GM23338 (cell line): ENCODE measurements at regions not wholly inside any gene's neighbourhood (a gene's known extent, or its start where the extent isn't known, plus 50 kb on each side); places are given as distances from the start of the nearest gene placed in this dataset.

ENCODE experiments used
- ATAC-seq: fragments of 200-7000 bp; cut with Tn5 transposase; 3 replicates; pipeline ENCODE4 v1.9.1; 2020
- DNase-seq: peaks from one replicate; pipeline ENCODE4 v3.0.0-alpha.2; 2015; ENCODE audit warnings: low spot score
- H2AFZ ChIP-seq: fragments of 200-600 bp; sonication (generic); 2 replicates; pipeline ENCODE4 v1.8.0; 2016; ENCODE audit warnings: antibody characterized with exemption, mild to moderate bottlenecking, moderate library complexity
- H3F3A ChIP-seq: fragments of 200-600 bp; sonication (generic); replicated peaks from 2 replicates; pipeline ENCODE4 v1.8.0; 2017; ENCODE audit warnings: antibody characterized with exemption, mixed run types, low read depth
- H3K27ac ChIP-seq: fragments of 200-600 bp; sonication (generic); 2 replicates; pipeline ENCODE4 v1.6.1; 2016; ENCODE audit warnings: low read depth
- H3K27me3 ChIP-seq: fragments of 200-600 bp; sonication (generic); 2 replicates; pipeline ENCODE4 v1.8.0; 2016; ENCODE audit warnings: mild to moderate bottlenecking, mixed run types, moderate library complexity; ENCODE audit not compliant: insufficient read depth
- H3K36me3 ChIP-seq: fragments of 200-600 bp; sonication (generic); 2 replicates; pipeline ENCODE4 v1.8.0; 2016; ENCODE audit warnings: mild to moderate bottlenecking; ENCODE audit not compliant: insufficient read depth
- H3K4me1 ChIP-seq: fragments of 200-600 bp; sonication (generic); 2 replicates; pipeline ENCODE4 v1.8.0; 2016; ENCODE audit warnings: mild to moderate bottlenecking, moderate library complexity; ENCODE audit not compliant: insufficient read depth
- H3K4me2 ChIP-seq: fragments of 200-600 bp; sonication (generic); 2 replicates; pipeline ENCODE4 v1.7.1; 2017; ENCODE audit warnings: mixed run types
- H3K4me3 ChIP-seq: fragments of 200-600 bp; sonication (generic); 2 replicates; pipeline ENCODE4 v1.6.1; 2016; ENCODE audit warnings: mixed run types
- H3K79me2 ChIP-seq: fragments of 200-600 bp; sonication (generic); replicated peaks from 2 replicates; pipeline ENCODE4 v1.8.0; 2017; ENCODE audit warnings: mild to moderate bottlenecking; ENCODE audit not compliant: insufficient read depth
- H3K9me2 ChIP-seq: fragments of 200-600 bp; sonication (generic); 2 replicates; pipeline ENCODE4 v1.8.0; 2017; ENCODE audit not compliant: insufficient read depth
- H4K20me1 ChIP-seq: fragments of 200-600 bp; sonication (generic); replicated peaks from 2 replicates; pipeline ENCODE4 v1.8.0; 2017; ENCODE audit warnings: mild to moderate bottlenecking; ENCODE audit not compliant: insufficient read depth
- H3K27ac Mint-ChIP-seq: 2 replicates; pipeline ENCODE4 v1.8.0; 2020; ENCODE audit warnings: inconsistent platforms, mild to moderate bottlenecking, moderate library complexity, mixed read lengths
- H3K27me3 Mint-ChIP-seq: 3 replicates; pipeline ENCODE4 v1.8.0; 2022; ENCODE audit warnings: low read depth, mild to moderate bottlenecking, moderate library complexity, mixed read lengths, inconsistent platforms; ENCODE audit not compliant: insufficient read depth, poor library complexity
- H3K36me3 Mint-ChIP-seq: 3 replicates; pipeline ENCODE4 v1.8.0; 2021; ENCODE audit warnings: low read depth, mild to moderate bottlenecking, inconsistent platforms, moderate library complexity, mixed read lengths
- H3K4me1 Mint-ChIP-seq: 3 replicates; pipeline ENCODE4 v1.8.0; 2020; ENCODE audit warnings: mild to moderate bottlenecking, inconsistent platforms, mixed read lengths
- H3K4me3 Mint-ChIP-seq: 3 replicates; pipeline ENCODE4 v1.8.0; 2021; ENCODE audit warnings: moderate library complexity, mild to moderate bottlenecking, inconsistent platforms, mixed read lengths
- H3K9me3 Mint-ChIP-seq: 3 replicates; pipeline ENCODE4 v1.8.0; 2020; ENCODE audit warnings: moderate library complexity, mild to moderate bottlenecking, inconsistent platforms, mixed read lengths
- EZH2 ChIP-seq: fragments of 200-600 bp; sonication (generic); IDR thresholded peaks from one replicate; pipeline ENCODE4 v1.8.0; 2017; ENCODE audit warnings: antibody characterized with exemption, mild to moderate bottlenecking, low read depth; ENCODE audit not compliant: unreplicated experiment
- EZH2phosphoT487 ChIP-seq: fragments of 200-600 bp; sonication (generic); IDR thresholded peaks from one replicate; pipeline ENCODE4 v1.8.1; 2018; ENCODE audit warnings: antibody characterized with exemption; ENCODE audit not compliant: unreplicated experiment
- JUNB ChIP-seq: IDR thresholded peaks from one replicate; pipeline ENCODE4 v1.6.1; 2016; ENCODE audit warnings: antibody characterized with exemption; ENCODE audit not compliant: unreplicated experiment
- NANOG ChIP-seq: IDR thresholded peaks from 2 replicates; pipeline ENCODE4 v1.6.1; 2016; ENCODE audit warnings: antibody characterized with exemption, borderline replicate concordance
- POLR2AphosphoS5 ChIP-seq: IDR thresholded peaks from 2 replicates; pipeline ENCODE4 v1.6.1; 2016; ENCODE audit warnings: antibody characterized with exemption, low read depth
- REST ChIP-seq: IDR thresholded peaks from one replicate; pipeline ENCODE4 v1.6.1; 2018; ENCODE audit warnings: antibody characterized with exemption; ENCODE audit not compliant: unreplicated experiment
- STAT1 ChIP-seq: IDR thresholded peaks from one replicate; pipeline ENCODE4 v1.6.1; 2016; ENCODE audit warnings: antibody characterized with exemption; ENCODE audit not compliant: unreplicated experiment
- ZNF114 ChIP-seq: fragments of 250-450 bp; sonication (Bioruptor Pico); IDR thresholded peaks from 2 replicates; pipeline ENCODE4 v1.5.0; 2020; ENCODE audit warnings: mild to moderate bottlenecking, moderate library complexity
- ZNF331 ChIP-seq: fragments of 250-450 bp; sonication (Bioruptor Pico); IDR thresholded peaks from 2 replicates; pipeline ENCODE4 v1.5.0; 2020; ENCODE audit warnings: low read depth, mild to moderate bottlenecking, moderate library complexity
- TF ChIP-seq, protein P1 (sequence below), 2 experiments: fragments of 200-600 bp in 1 of 2; sonication (generic) in 1 of 2; conservative IDR thresholded peaks; 2 replicates each; pipeline versions ENCODE4 v1.5.1 to v1.6.1; 2016 to 2017; ENCODE audit warnings: antibody characterized with exemption in 2 of 2, low read depth in 2 of 2, mild to moderate bottlenecking in 2 of 2, moderate library complexity in 1 of 2

DNA sequence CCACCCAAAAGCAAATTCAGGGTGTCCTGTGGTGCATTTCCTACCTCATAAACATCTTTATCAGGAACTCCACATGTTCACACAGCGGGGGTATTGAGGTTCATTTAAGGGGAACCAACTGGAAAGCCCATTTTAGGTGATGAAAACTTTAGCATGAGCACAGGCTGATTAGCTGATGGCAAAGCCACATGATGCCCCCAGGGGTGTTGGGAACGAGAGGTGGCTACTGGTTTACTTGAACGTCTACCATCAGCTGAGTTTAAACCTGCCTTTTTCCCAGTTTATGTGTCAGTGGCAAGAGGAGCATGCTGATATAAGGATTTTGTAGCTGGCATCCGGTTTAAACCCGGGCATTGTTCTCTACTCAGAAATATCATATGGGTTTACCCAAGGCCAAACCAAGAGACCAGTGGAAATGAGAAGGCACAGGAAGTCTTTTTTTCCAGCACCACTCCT is 54.5 kb upstream of the UPP2 start:
- Histone ChIP-seq H3F3A (no peaks in the 10 kb centered on the region), H3K27ac (no peak overlapping the region), H2AFZ (peak overlapping the region; percentile 34; the same call in 1 of the 2 replicates), H3K9me2 (no peaks in the 10 kb centered on the region), H3K36me3 (no peaks in the 10 kb centered on the region), H3K27me3 (no peaks in the 10 kb centered on the region), H4K20me1 (no peaks in the 10 kb centered on the region), H3K4me3 (no peak overlapping the region), H3K79me2 (no peaks in the 10 kb centered on the region), H3K4me2 (no peak overlapping the region), H3K4me1 (no peaks in the 10 kb centered on the region; the same call in 1 of the 2 replicates)
- no peak overlapping the region for H3K27ac Mint-ChIP-seq
- no peak overlapping the region for H3K4me3 Mint-ChIP-seq
- TF ChIP-seq ZNF114 (CRISPR knock-in tag) (no peak), ZNF331 (CRISPR knock-in tag) (no peak), JUNB (no peak), POLR2AphosphoS5 (no peak), REST (no peak), STAT1 (no peak), EZH2phosphoT487 (no peak)
- TF ChIP-seq, protein P1, sequence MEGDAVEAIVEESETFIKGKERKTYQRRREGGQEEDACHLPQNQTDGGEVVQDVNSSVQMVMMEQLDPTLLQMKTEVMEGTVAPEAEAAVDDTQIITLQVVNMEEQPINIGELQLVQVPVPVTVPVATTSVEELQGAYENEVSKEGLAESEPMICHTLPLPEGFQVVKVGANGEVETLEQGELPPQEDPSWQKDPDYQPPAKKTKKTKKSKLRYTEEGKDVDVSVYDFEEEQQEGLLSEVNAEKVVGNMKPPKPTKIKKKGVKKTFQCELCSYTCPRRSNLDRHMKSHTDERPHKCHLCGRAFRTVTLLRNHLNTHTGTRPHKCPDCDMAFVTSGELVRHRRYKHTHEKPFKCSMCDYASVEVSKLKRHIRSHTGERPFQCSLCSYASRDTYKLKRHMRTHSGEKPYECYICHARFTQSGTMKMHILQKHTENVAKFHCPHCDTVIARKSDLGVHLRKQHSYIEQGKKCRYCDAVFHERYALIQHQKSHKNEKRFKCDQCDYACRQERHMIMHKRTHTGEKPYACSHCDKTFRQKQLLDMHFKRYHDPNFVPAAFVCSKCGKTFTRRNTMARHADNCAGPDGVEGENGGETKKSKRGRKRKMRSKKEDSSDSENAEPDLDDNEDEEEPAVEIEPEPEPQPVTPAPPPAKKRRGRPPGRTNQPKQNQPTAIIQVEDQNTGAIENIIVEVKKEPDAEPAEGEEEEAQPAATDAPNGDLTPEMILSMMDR (conservative IDR thresholded peaks at IDR 0.05; ENCODE audit: low read depth in 2 of 2): no peak
- DNase-seq (no peak), ATAC-seq (no peak)
- no peaks in the 10 kb centered on the region for H3K36me3 Mint-ChIP-seq
- no peaks in the 10 kb centered on the region for H3K27me3 Mint-ChIP-seq
- H3K9me3 Mint-ChIP-seq: no peaks in the 10 kb centered on the region
- peaks cover 4% of the 10 kb centered on the region; the same call in 2 of the 3 replicates for H3K4me1 Mint-ChIP-seq

GRCh38 chr2:158046121-158046880 is 55.4 kb upstream of the UPP2 start:
- TF ChIP-seq REST (no peak), EZH2 (no peak), NANOG (no peak)
- Mint-ChIP-seq H3K27me3 (no peaks in the 10 kb centered on the region), H3K9me3 (no peaks in the 10 kb centered on the region)

More at GRCh38 chr2:158046121-158046880, 55.4 kb upstream of the UPP2 start:
- Histone ChIP-seq H2AFZ (no peak overlapping the region), H3K27ac (no peak overlapping the region), H3K4me2 (no peak overlapping the region), H3K4me3 (no peak overlapping the region), H3K79me2 (no peaks in the 10 kb centered on the region), H4K20me1 (no peaks in the 10 kb centered on the region), H3K27me3 (no peaks in the 10 kb centered on the region), H3K36me3 (no peaks in the 10 kb centered on the region), H3K9me2 (no peaks in the 10 kb centered on the region), H3F3A (no peaks in the 10 kb centered on the region), H3K4me1 (no peaks in the 10 kb centered on the region; the same call in 1 of the 2 replicates)
- Mint-ChIP-seq H3K4me1 (peaks cover 11% of the 10 kb centered on the region; the same call in 2 of the 3 replicates), H3K4me3 (no peak overlapping the region), H3K27ac (no peak overlapping the region), H3K36me3 (no peaks in the 10 kb centered on the region)
- DNase-seq (no peak), ATAC-seq (no peak)
